H1 (cell line): ENCODE measurements at regions not wholly inside any gene's neighbourhood (a gene's known extent, or its start where the extent isn't known, plus 50 kb on each side); places are given as distances from the start of the nearest gene placed in this dataset.

Source experiments
- CTCF ChIA-PET: fragments of 300-600 bp; sonication (Branson Sonifier 250); formaldehyde crosslinking; loops from one replicate; lab custom pipeline; 2021; ENCODE audit not compliant: partially characterized antibody; lab: Charles Lee
- POLR2A ChIA-PET: fragments of 300-600 bp; sonication (Branson Sonifier 250); formaldehyde crosslinking; loops from one replicate; lab custom pipeline; 2021; ENCODE audit warnings: inconsistent platforms; ENCODE audit not compliant: partially characterized antibody; lab: Charles Lee
- DNase-seq, 2 experiments: peaks; one replicate each; pipeline versions ENCODE4 v3.0.0 to v3.0.0-alpha.2; 2010 to 2022; ENCODE audit warnings: low spot score in 2 of 2, low read depth in 1 of 2, mixed read lengths in 1 of 2
- FAIRE-seq: peaks from 2 replicates; lab custom pipeline; 2011; peaks lifted over from hg19 to GRCh38; lab: Jason Lieb, UNC
- H2AFZ ChIP-seq: 2 replicates; pipeline ENCODE4 v1.8.1; 2012; ENCODE audit warnings: low read length, inconsistent platforms
- H2AK5ac ChIP-seq: 2 replicates; pipeline ENCODE4 v1.6.1; 2013; ENCODE audit warnings: low read depth, low read length
- H2BK120ac ChIP-seq: replicated peaks from 2 replicates; pipeline ENCODE3; 2013; ENCODE audit warnings: low read depth, low read length, inconsistent platforms
- H2BK12ac ChIP-seq: 2 replicates; pipeline ENCODE4 v1.6.1; 2013; ENCODE audit warnings: low read depth, low read length
- H2BK15ac ChIP-seq: 2 replicates; pipeline ENCODE4 v1.6.1; 2013; ENCODE audit warnings: low read length
- H2BK20ac ChIP-seq: 2 replicates; pipeline ENCODE4 v1.6.1; 2013; ENCODE audit warnings: low read length
- H2BK5ac ChIP-seq: 2 replicates; pipeline ENCODE4 v1.6.1; 2013; ENCODE audit warnings: low read depth, low read length
- H3K14ac ChIP-seq: 2 replicates; pipeline ENCODE4 v1.6.1; 2013; ENCODE audit warnings: inconsistent platforms; ENCODE audit not compliant: insufficient read length
- H3K18ac ChIP-seq: 2 replicates; pipeline ENCODE4 v1.6.1; 2013; ENCODE audit warnings: low read length; ENCODE audit errors: extremely low read depth
- H3K23ac ChIP-seq: 2 replicates; pipeline ENCODE4 v1.6.1; 2013; ENCODE audit warnings: inconsistent platforms; ENCODE audit not compliant: insufficient read length
- H3K23me2 ChIP-seq: 2 replicates; pipeline ENCODE4 v1.6.1; 2013; ENCODE audit warnings: low read depth, low read length
- H3K27ac ChIP-seq: 2 replicates; pipeline ENCODE4 v1.6.1; 2011; ENCODE audit warnings: low read depth, low read length, inconsistent platforms
- H3K27me3 ChIP-seq, 4 experiments: replicated peaks in 1 of 4; 1 replicate in 1 of 4; 2 replicates in 3 of 4; pipeline versions ENCODE4 v1.6.1 to v1.8.1; 2011 to 2013; ENCODE audit warnings: low read length in 3 of 4, mild to moderate bottlenecking in 3 of 4, inconsistent platforms in 2 of 4, mixed read lengths in 2 of 4, moderate library complexity in 1 of 4; ENCODE audit not compliant: control insufficient read depth in 3 of 4, insufficient read depth in 3 of 4; ENCODE audit errors: extremely low read depth in 1 of 4
- H3K36me3 ChIP-seq, 4 experiments: 2 replicates each; pipeline versions ENCODE4 v1.6.1 to v1.8.1; 2011 to 2013; ENCODE audit warnings: mild to moderate bottlenecking in 4 of 4, low read length in 3 of 4, moderate library complexity in 2 of 4, control low read depth in 1 of 4, inconsistent platforms in 1 of 4; ENCODE audit not compliant: insufficient read depth in 4 of 4, control insufficient read depth in 2 of 4
- H3K4ac ChIP-seq: replicated peaks from 2 replicates; pipeline ENCODE3; 2013; ENCODE audit warnings: low read length, low read depth, mixed read lengths, inconsistent platforms; ENCODE audit not compliant: insufficient read length
- H3K4me1 ChIP-seq, 4 experiments: replicated peaks in 1 of 4; 1 replicate in 1 of 4; 2 replicates in 3 of 4; pipeline versions ENCODE4 v1.6.1 to v1.8.1; 2011 to 2013; ENCODE audit warnings: low read length in 3 of 4, inconsistent platforms in 2 of 4, mixed read lengths in 1 of 4; ENCODE audit not compliant: insufficient read depth in 4 of 4, control insufficient read depth in 3 of 4
- H3K4me2 ChIP-seq, 2 experiments: 2 replicates each; pipeline versions ENCODE4 v1.6.1 to v1.8.1; 2011 to 2013; ENCODE audit warnings: low read depth in 2 of 2, low read length in 2 of 2, control low read depth in 1 of 2, inconsistent platforms in 1 of 2, mild to moderate bottlenecking in 1 of 2; ENCODE audit not compliant: insufficient read depth in 1 of 2
- H3K4me3 ChIP-seq, 4 experiments: fragments of 200-600, 300-600 bp in 1 of 4; sonication (generic), shearing (Covaris generic), sonication (Bioruptor Twin) in 1 of 4; 2 replicates each; pipeline versions ENCODE4 v1.5.1 to v1.8.1; 2011 to 2016; ENCODE audit warnings: low read length in 4 of 4, low read depth in 3 of 4, control low read depth in 2 of 4, inconsistent platforms in 2 of 4, mild to moderate bottlenecking in 2 of 4, mixed read lengths in 1 of 4, moderate library complexity in 1 of 4; ENCODE audit not compliant: insufficient read depth in 2 of 4; ENCODE audit errors: extremely low read depth in 1 of 4
- H3K56ac ChIP-seq: replicated peaks from 2 replicates; pipeline ENCODE3; 2013; ENCODE audit warnings: low read depth, mild to moderate bottlenecking, mixed read lengths, low read length, inconsistent platforms; ENCODE audit not compliant: insufficient read length
- H3K79me1 ChIP-seq: 2 replicates; pipeline ENCODE4 v1.6.1; 2013; ENCODE audit warnings: low read depth, low read length, control low read depth
- H3K79me2 ChIP-seq, 2 experiments: 2 replicates each; pipeline versions ENCODE4 v1.6.1 to v1.8.1; 2012 to 2013; ENCODE audit warnings: low read length in 2 of 2, mild to moderate bottlenecking in 2 of 2, inconsistent platforms in 1 of 2; ENCODE audit not compliant: insufficient read depth in 2 of 2, control insufficient read depth in 1 of 2
- H3K9ac ChIP-seq, 4 experiments: replicated peaks in 1 of 4; 1 replicate in 1 of 4; 2 replicates in 3 of 4; pipeline versions ENCODE4 v1.6.1 to v1.8.1; 2011 to 2013; ENCODE audit warnings: low read depth in 3 of 4, low read length in 3 of 4, control low read depth in 2 of 4, mild to moderate bottlenecking in 2 of 4, moderate library complexity in 2 of 4, inconsistent platforms in 1 of 4; ENCODE audit errors: extremely low read depth in 1 of 4
- H3K9me3 ChIP-seq, 2 experiments: 2 replicates each; pipeline versions ENCODE4 v1.6.1 to v1.8.1; 2012 to 2013; ENCODE audit warnings: mild to moderate bottlenecking in 2 of 2, moderate library complexity in 2 of 2, control low read depth in 1 of 2, inconsistent platforms in 1 of 2, low read depth in 1 of 2, low read length in 1 of 2, mixed read lengths in 1 of 2; ENCODE audit not compliant: insufficient read depth in 2 of 2
- H4K20me1 ChIP-seq, 2 experiments: replicated peaks in 1 of 2; 2 replicates each; pipeline versions ENCODE3 to v1.8.1; 2011 to 2013; ENCODE audit warnings: inconsistent platforms in 2 of 2, low read length in 2 of 2, mild to moderate bottlenecking in 1 of 2; ENCODE audit not compliant: insufficient read depth in 2 of 2, control insufficient read depth in 1 of 2
- H4K5ac ChIP-seq: 2 replicates; pipeline ENCODE4 v1.6.1; 2013; ENCODE audit warnings: low read length, low read depth, mixed read lengths, inconsistent platforms; ENCODE audit not compliant: insufficient read length
- H4K8ac ChIP-seq: 2 replicates; pipeline ENCODE4 v1.8.0; 2013; ENCODE audit warnings: mild to moderate bottlenecking, moderate library complexity, low read length, inconsistent platforms; ENCODE audit not compliant: insufficient read depth; ENCODE audit errors: extremely low read depth
- H4K91ac ChIP-seq: replicated peaks from 2 replicates; pipeline ENCODE3; 2013; ENCODE audit warnings: low read length, mixed read lengths, inconsistent platforms; ENCODE audit not compliant: insufficient read length
- POLR2A ChIP-seq, 2 experiments: IDR thresholded peaks; 1 replicate in 1 of 2; 2 replicates in 1 of 2; pipeline ENCODE4 v1.6.1; 2011; ENCODE audit warnings: low read depth in 2 of 2, low read length in 2 of 2, mild to moderate bottlenecking in 2 of 2; ENCODE audit errors: control extremely low read depth in 1 of 2
- SIX5 ChIP-seq: IDR thresholded peaks from 2 replicates; pipeline ENCODE4 v1.6.1; 2011; ENCODE audit warnings: mild to moderate bottlenecking, low read depth, low read length
- WGBS, 2 experiments: shearing (Covaris generic) in 1 of 2; methylation state at CpG; one replicate each; pipeline versions ENCODE4 v1.1.6 to v1.1.7; 2013 to 2015; ENCODE audit warnings: low lambda C conversion rate in 2 of 2, mixed read lengths in 2 of 2, inconsistent platforms in 1 of 2, low coverage in 1 of 2, missing lambda C conversion rate in 1 of 2; ENCODE audit not compliant: insufficient replicate concordance in 2 of 2, insufficient coverage in 1 of 2, insufficient read length in 1 of 2; ENCODE audit errors: extremely low coverage in 1 of 2, missing lambda C conversion rate in 1 of 2; 5-methylcytosine and 5-hydroxymethylcytosine counted together

- H4K5ac ChIP-seq: no peak overlapping the region
- no peaks in the 10 kb centered on the region; the same call in 1 of the 2 replicates for H3K23me2 ChIP-seq
- no peak overlapping the region for H3K14ac ChIP-seq
- ChIA-PET CTCF (no interaction called here), POLR2A (no interaction called here)
- no peaks in the 10 kb centered on the region for H3K79me1 ChIP-seq
- no peak overlapping the region for H2AK5ac ChIP-seq
- no peak overlapping the region for H3K27ac ChIP-seq
- no peak overlapping the region for H2AFZ ChIP-seq
- H3K23ac ChIP-seq: no peak overlapping the region
- no peak overlapping the region for H2BK5ac ChIP-seq
- no peak overlapping the region for H2BK120ac ChIP-seq
- no peaks in the 10 kb centered on the region for H3K9me3 ChIP-seq
- H3K56ac ChIP-seq: no peak overlapping the region
- DNase-seq: no peak
- no peak overlapping the region for H3K4me3 ChIP-seq
- no peak overlapping the region for H3K4me2 ChIP-seq
- H3K4ac ChIP-seq: no peak overlapping the region
- no peak overlapping the region for H4K8ac ChIP-seq
- H3K4me1 ChIP-seq: peaks cover 0 to 4% (median 0%) of the 10 kb centered on the region in 4 experiments; a peak in 3 of 7 replicates
- H2BK20ac ChIP-seq: no peak overlapping the region
- H4K91ac ChIP-seq: no peak overlapping the region
- H2BK12ac ChIP-seq: no peak overlapping the region
- 94% methylated on average over 1 of the region's 1 CpG; no CpG with 5 or more reads in 1 of the 2 experiments for WGBS, 2 experiments
- no peaks in the 10 kb centered on the region for H3K27me3 ChIP-seq
- H3K9ac ChIP-seq: no peak overlapping the region
- H3K36me3 ChIP-seq: no peaks in the 10 kb centered on the region
- FAIRE-seq: no peak
- H4K20me1 ChIP-seq: no peaks in the 10 kb centered on the region
- H3K18ac ChIP-seq: no peak overlapping the region
- no peak overlapping the region for H2BK15ac ChIP-seq
- no peaks in the 10 kb centered on the region for H3K79me2 ChIP-seq
- TF ChIP-seq POLR2A (IDR thresholded peaks at IDR 0.05; ENCODE audit: control extremely low read depth in 1 of 2, low read depth in 2 of 2, low read length in 2 of 2): no peak
- TF ChIP-seq SIX5: no peak
These were observed 133.6 kb upstream of the SSTR1 start for GRCh38 chr14:38074081-38074480.
